OCI-LY3 (cell line): ENCODE measurements at regions not wholly inside any gene's neighbourhood (a gene's known extent, or its start where the extent isn't known, plus 50 kb on each side); places are given as distances from the start of the nearest gene placed in this dataset.

Source experiments
- CTCF ChIP-seq: fragments of 200-600, 300-600 bp; sonication (generic); IDR thresholded peaks from 2 replicates; pipeline ENCODE4 v1.5.1; 2014; ENCODE audit warnings: antibody characterized with exemption, low read length, low read depth
- EZH2phosphoT487 ChIP-seq: fragments of 200-600 bp; shearing (Covaris generic); IDR thresholded peaks from 2 replicates; pipeline ENCODE4 v1.6.1; 2018; ENCODE audit warnings: antibody characterized with exemption, mixed run types, low read depth

- TF ChIP-seq CTCF (no peak), EZH2phosphoT487 (no peak)
Observed at GRCh38 chr13:56975647-56976046, 165.1 kb upstream of the PRR20A start.
